SK-N-SH treated with all-trans-retinoic acid at 6 μM for 48 hours (cell line): ENCODE measurements at regions not wholly inside any gene's neighbourhood (a gene's known extent, or its start where the extent isn't known, plus 50 kb on each side); places are given as distances from the start of the nearest gene placed in this dataset.

Source experiments
- ATAC-seq: fragments of 200-7000 bp; cut with Tn5 transposase; 3 replicates; pipeline ENCODE4 v1.9.1; 2020; ENCODE audit warnings: mild to moderate bottlenecking, moderate library complexity
- ARNTL ChIP-seq: fragments of 450-650 bp; formaldehyde crosslinking; IDR thresholded peaks from 2 replicates; pipeline ENCODE4 v1.5.0; 2020; ENCODE audit warnings: low read depth, mild to moderate bottlenecking, moderate library complexity, borderline replicate concordance
- BACH2 ChIP-seq: fragments of 250-450 bp; sonication (Bioruptor Pico); IDR thresholded peaks from 2 replicates; pipeline ENCODE4 v1.9.0; 2021; ENCODE audit warnings: mild to moderate bottlenecking, borderline replicate concordance
- CSDC2 ChIP-seq: fragments of 250-450 bp; sonication (Bioruptor Pico); IDR thresholded peaks from 2 replicates; pipeline ENCODE4 v1.5.0; 2020; ENCODE audit warnings: mild to moderate bottlenecking, moderate library complexity
- ESRRG ChIP-seq: fragments of 250-450 bp; sonication (Bioruptor Pico); IDR thresholded peaks from 2 replicates; pipeline ENCODE4 v1.6.1; 2021; ENCODE audit warnings: mild to moderate bottlenecking
- GLIS3 ChIP-seq: fragments of 250-450 bp; sonication (Bioruptor Pico); IDR thresholded peaks from 2 replicates; pipeline ENCODE4 v1.5.0; 2020; ENCODE audit warnings: mild to moderate bottlenecking, moderate library complexity
- ISL1 ChIP-seq: fragments of 250-450 bp; sonication (Bioruptor Pico); IDR thresholded peaks from 2 replicates; pipeline ENCODE4 v2.1.2; 2022; ENCODE audit warnings: mild to moderate bottlenecking, moderate library complexity
- OSR1 ChIP-seq: fragments of 250-450 bp; sonication (Bioruptor Pico); IDR thresholded peaks from 2 replicates; pipeline ENCODE4 v1.8.0; 2022; ENCODE audit warnings: moderate library complexity, mild to moderate bottlenecking, inconsistent platforms
- PATZ1 ChIP-seq: fragments of 250-450 bp; sonication (Bioruptor Pico); IDR thresholded peaks from 2 replicates; pipeline ENCODE4 v1.8.0; 2020; ENCODE audit warnings: mild to moderate bottlenecking, moderate library complexity, borderline replicate concordance
- POU6F1 ChIP-seq: fragments of 250-450 bp; sonication (Bioruptor Pico); IDR thresholded peaks from 2 replicates; pipeline ENCODE4 v1.8.0; 2021; ENCODE audit warnings: low read depth, mild to moderate bottlenecking, moderate library complexity, borderline replicate concordance
- PPARA ChIP-seq: fragments of 250-450 bp; sonication (Bioruptor Pico); IDR thresholded peaks from 2 replicates; pipeline ENCODE4 v1.5.0; 2020; ENCODE audit warnings: mild to moderate bottlenecking, borderline replicate concordance
- RARB ChIP-seq: fragments of 250-450 bp; sonication (Bioruptor Pico); IDR thresholded peaks from 2 replicates; pipeline ENCODE4 v1.8.0; 2021; ENCODE audit warnings: mild to moderate bottlenecking, moderate library complexity
- SNAI2 ChIP-seq: fragments of 250-450 bp; sonication (Bioruptor Pico); IDR thresholded peaks from 2 replicates; pipeline ENCODE4 v1.5.0; 2020; ENCODE audit warnings: mild to moderate bottlenecking, moderate library complexity
- TCF4 ChIP-seq: fragments of 250-450 bp; sonication (Bioruptor Pico); IDR thresholded peaks from 2 replicates; pipeline ENCODE4 v1.8.0; 2021; ENCODE audit warnings: mild to moderate bottlenecking, moderate library complexity, borderline replicate concordance
- TOX ChIP-seq: fragments of 250-450 bp; sonication (Bioruptor Pico); IDR thresholded peaks from 2 replicates; pipeline ENCODE4 v1.8.0; 2021; ENCODE audit warnings: mild to moderate bottlenecking, moderate library complexity, borderline replicate concordance
- TSHZ2 ChIP-seq: fragments of 250-450 bp; sonication (Bioruptor Pico); IDR thresholded peaks from 2 replicates; pipeline ENCODE4 v1.5.0; 2020; ENCODE audit warnings: mild to moderate bottlenecking, moderate library complexity
- ZFP3 ChIP-seq: fragments of 250-450 bp; sonication (Bioruptor Pico); IDR thresholded peaks from 2 replicates; pipeline ENCODE4 v1.5.0; 2020; ENCODE audit warnings: mild to moderate bottlenecking, moderate library complexity
- ZFP30 ChIP-seq: fragments of 450-650 bp; formaldehyde crosslinking; IDR thresholded peaks from 2 replicates; pipeline ENCODE4 v1.5.0; 2022; ENCODE audit warnings: mild to moderate bottlenecking, moderate library complexity
- ZNF565 ChIP-seq: fragments of 450-650 bp; formaldehyde crosslinking; conservative IDR thresholded peaks from 2 replicates; pipeline ENCODE4 v1.5.0; 2020; ENCODE audit warnings: low read depth, mild to moderate bottlenecking, moderate library complexity
- ZNF8 ChIP-seq: fragments of 450-650 bp; formaldehyde crosslinking; IDR thresholded peaks from 2 replicates; pipeline ENCODE4 v1.5.0; 2020; ENCODE audit warnings: mild to moderate bottlenecking, moderate library complexity
- TF ChIP-seq, protein P1 (sequence below): fragments of 250-450 bp; sonication (Bioruptor Pico); IDR thresholded peaks from 2 replicates; pipeline ENCODE4 v1.5.1; 2021; ENCODE audit warnings: mild to moderate bottlenecking, moderate library complexity

DNA sequence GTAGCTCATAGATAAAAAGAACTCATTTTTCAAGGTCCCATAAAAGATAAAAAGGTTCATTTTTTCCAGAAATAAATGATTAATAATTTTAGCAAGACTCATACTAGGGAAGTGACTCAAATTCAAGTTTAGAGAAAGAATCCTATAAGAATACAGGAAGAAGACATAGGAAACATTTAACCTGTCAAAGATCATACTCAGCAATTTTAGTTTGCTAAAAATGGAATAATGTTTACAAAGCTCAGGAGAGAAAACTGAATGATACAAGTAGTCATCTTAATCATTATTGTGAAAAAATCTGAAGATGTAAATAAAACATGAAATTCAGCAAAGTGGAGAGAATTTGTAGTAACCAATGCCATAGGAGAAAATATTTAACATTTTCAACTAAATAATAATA, 926.6 kb downstream of the TBC1D32 start:
- TF ChIP-seq CSDC2, result no peak
- no peak for TF ChIP-seq PPARA (CRISPR knock-in tag)
- no peak for TF ChIP-seq ZNF565 (CRISPR knock-in tag)
- TF ChIP-seq, protein P1, sequence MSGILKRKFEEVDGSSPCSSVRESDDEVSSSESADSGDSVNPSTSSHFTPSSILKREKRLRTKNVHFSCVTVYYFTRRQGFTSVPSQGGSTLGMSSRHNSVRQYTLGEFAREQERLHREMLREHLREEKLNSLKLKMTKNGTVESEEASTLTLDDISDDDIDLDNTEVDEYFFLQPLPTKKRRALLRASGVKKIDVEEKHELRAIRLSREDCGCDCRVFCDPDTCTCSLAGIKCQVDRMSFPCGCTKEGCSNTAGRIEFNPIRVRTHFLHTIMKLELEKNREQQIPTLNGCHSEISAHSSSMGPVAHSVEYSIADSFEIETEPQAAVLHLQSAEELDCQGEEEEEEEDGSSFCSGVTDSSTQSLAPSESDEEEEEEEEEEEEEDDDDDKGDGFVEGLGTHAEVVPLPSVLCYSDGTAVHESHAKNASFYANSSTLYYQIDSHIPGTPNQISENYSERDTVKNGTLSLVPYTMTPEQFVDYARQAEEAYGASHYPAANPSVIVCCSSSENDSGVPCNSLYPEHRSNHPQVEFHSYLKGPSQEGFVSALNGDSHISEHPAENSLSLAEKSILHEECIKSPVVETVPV, result no peak
- TF ChIP-seq RARB (CRISPR knock-in tag), result no peak
- TF ChIP-seq ISL1 (CRISPR knock-in tag), result no peak
- no peak for TF ChIP-seq ZFP30 (CRISPR knock-in tag)
- TF ChIP-seq ARNTL, result no peak
- TF ChIP-seq OSR1, result no peak
- no peak for TF ChIP-seq TCF4 (CRISPR knock-in tag)
- no peak for TF ChIP-seq ZNF8 (CRISPR knock-in tag)
- no peak for TF ChIP-seq TSHZ2 (CRISPR knock-in tag)
- no peak for TF ChIP-seq BACH2 (CRISPR knock-in tag)
- no peak for TF ChIP-seq TOX
- TF ChIP-seq ZFP3 (CRISPR knock-in tag), result no peak
- TF ChIP-seq SNAI2 (CRISPR knock-in tag), result no peak
- TF ChIP-seq ESRRG (CRISPR knock-in tag), result no peak
- no peak for TF ChIP-seq GLIS3 (CRISPR knock-in tag)
- TF ChIP-seq, all 23 proteins: peak for 0
- no peak for ATAC-seq

DNA sequence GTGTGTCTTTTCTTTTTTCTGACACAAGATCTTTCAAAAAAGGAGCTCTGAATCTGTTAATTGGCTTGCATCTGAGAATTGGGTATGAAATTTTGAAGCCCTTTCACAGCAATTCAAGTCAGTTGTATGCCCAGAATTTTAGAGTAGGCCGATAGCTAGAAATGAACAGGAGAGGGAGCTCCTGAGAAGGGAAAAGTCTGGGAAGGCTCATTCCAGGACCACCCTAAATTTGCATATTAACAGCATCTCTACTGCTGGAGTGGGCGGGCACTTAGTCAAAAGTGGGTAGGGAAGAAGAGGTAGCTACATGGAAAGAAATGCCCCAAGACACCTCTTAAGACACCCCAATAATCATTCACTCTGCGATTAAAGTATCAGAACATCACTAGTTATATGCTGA, 928.3 kb downstream of the TBC1D32 start:
- TF ChIP-seq GLIS3 (CRISPR knock-in tag) (no peak), PATZ1 (CRISPR knock-in tag) (no peak), ISL1 (CRISPR knock-in tag) (no peak), RARB (CRISPR knock-in tag) (no peak), TOX (no peak), ZFP30 (CRISPR knock-in tag) (no peak), TSHZ2 (CRISPR knock-in tag) (no peak), BACH2 (CRISPR knock-in tag) (no peak), POU6F1 (CRISPR knock-in tag) (no peak), ESRRG (CRISPR knock-in tag) (no peak)
- TF ChIP-seq, protein P1, result no peak
- TF ChIP-seq, all 23 proteins: peak for 0
- ATAC-seq, result no peak
